K562 (cell line): ENCODE measurements at regions not wholly inside any gene's neighbourhood (a gene's known extent, or its start where the extent isn't known, plus 50 kb on each side); places are given as distances from the start of the nearest gene placed in this dataset.
A peak's percentile ranks its signal among the peaks of the same experiment; 100 is the strongest.
"Not testable (repeated sequence)": the region's sequence is repeated elsewhere in the genome, so short reads cannot be mapped to it uniquely, and the experiment has no call there.

Experiments used
- ATAC-seq: fragments of 200-7000 bp; cut with Tn5 transposase; 3 replicates; pipeline ENCODE4 v1.9.1; 2020; ENCODE audit warnings: moderate library complexity
- BruUV-seq: library from RNA; stranded (reverse); fragments of 400-500 nt; replicated peaks from 2 replicates; lab custom pipeline; 2021; lab: Mats Ljungman, UMichigan
- CTCF ChIA-PET: fragments of 300-600 bp; formaldehyde crosslinking; extraction: SDS; loops from one replicate; lab custom pipeline; 2021; ENCODE audit warnings: low intra/inter-chr PET ratio; lab: Yijun Ruan, JAX
- POLR2A ChIA-PET: fragments of 300-600, 350-650 bp; sonication (Branson Sonifier 250); formaldehyde crosslinking; extraction: SDS; loops from one replicate; lab custom pipeline; 2021; ENCODE audit warnings: antibody characterized with exemption, inconsistent platforms; lab: Yijun Ruan, JAX
- DNase-seq, 4 experiments: peaks; one replicate each; pipeline versions ENCODE4 v3.0.0 to v3.0.0-alpha.2; 2011 to 2018; ENCODE audit warnings: low spot score in 3 of 4, mixed read lengths in 3 of 4; ENCODE audit errors: extremely low read depth in 1 of 4
- FAIRE-seq: peaks from 2 replicates; lab custom pipeline; 2011; peaks lifted over from hg19 to GRCh38; lab: Jason Lieb, UNC
- H2AFZ ChIP-seq: 2 replicates; pipeline ENCODE4 v1.6.0; 2011; ENCODE audit warnings: low read depth, low read length, control low read depth, inconsistent platforms
- H3K27ac ChIP-seq: fragments of 200-600 bp; 3 replicates; pipeline ENCODE4 v1.8.0; 2011; ENCODE audit warnings: low read depth, mild to moderate bottlenecking, control low read depth, inconsistent platforms, low read length, moderate library complexity, mixed read lengths; ENCODE audit errors: extremely low read depth
- H3K27me3 ChIP-seq, 2 experiments: fragments of 300-600 bp in 1 of 2; 2 replicates in 1 of 2; 3 replicates in 1 of 2; pipeline versions ENCODE4 v1.6.0 to v1.8.0; 2011; ENCODE audit warnings: inconsistent platforms in 2 of 2, low read length in 2 of 2, mild to moderate bottlenecking in 1 of 2, mixed read lengths in 1 of 2, moderate library complexity in 1 of 2; ENCODE audit not compliant: control insufficient read depth in 2 of 2, insufficient read depth in 2 of 2
- H3K36me3 ChIP-seq: fragments of 300-600 bp; 3 replicates; pipeline ENCODE4 v1.8.0; 2011; ENCODE audit warnings: mild to moderate bottlenecking, low read length, inconsistent platforms; ENCODE audit not compliant: control insufficient read depth, insufficient read depth
- H3K4me1 ChIP-seq, 2 experiments: fragments of 200-600 bp in 1 of 2; replicated peaks in 1 of 2; 2 replicates in 1 of 2; 3 replicates in 1 of 2; pipeline versions ENCODE4 v1.5.1 to v1.8.0; 2011; ENCODE audit warnings: inconsistent platforms in 2 of 2, low read length in 2 of 2, mild to moderate bottlenecking in 1 of 2, mixed read lengths in 1 of 2, moderate library complexity in 1 of 2; ENCODE audit not compliant: control insufficient read depth in 2 of 2, insufficient read depth in 2 of 2
- H3K4me2 ChIP-seq: 2 replicates; pipeline ENCODE4 v1.6.1; 2011; ENCODE audit warnings: low read length, control low read depth, inconsistent platforms, mixed read lengths; ENCODE audit not compliant: insufficient read depth
- H3K4me3 ChIP-seq: fragments of 200-600 bp; sonication (generic), shearing (Covaris generic); 2 replicates; pipeline ENCODE4 v1.5.1; 2016; ENCODE audit warnings: control low read depth, inconsistent platforms
- H3K79me2 ChIP-seq: fragments of 200-600 bp; 3 replicates; pipeline ENCODE4 v1.8.0; 2011; ENCODE audit warnings: low read length, inconsistent platforms; ENCODE audit not compliant: control insufficient read depth, insufficient read depth
- H3K9ac ChIP-seq, 2 experiments: 2 replicates each; pipeline versions ENCODE4 v1.6.0 to v1.6.1; 2011; ENCODE audit warnings: low read depth in 2 of 2, low read length in 2 of 2, control low read depth in 1 of 2, inconsistent platforms in 1 of 2, mild to moderate bottlenecking in 1 of 2, mixed read lengths in 1 of 2; ENCODE audit not compliant: insufficient read depth in 1 of 2
- H3K9me1 ChIP-seq: one replicate; pipeline ENCODE4 v1.6.0; 2011; ENCODE audit warnings: inconsistent platforms, mild to moderate bottlenecking, low read length, moderate library complexity; ENCODE audit not compliant: control insufficient read depth, insufficient read depth
- H3K9me3 ChIP-seq: replicated peaks from 2 replicates; pipeline ENCODE4 v1.5.1; 2011; ENCODE audit warnings: low read depth, low read length, inconsistent platforms; ENCODE audit not compliant: control insufficient read depth, insufficient read depth
- H4K20me1 ChIP-seq: replicated peaks from 2 replicates; pipeline ENCODE4 v1.6.1; 2011; ENCODE audit warnings: low read length, inconsistent platforms, mixed read lengths; ENCODE audit not compliant: control insufficient read depth, insufficient read depth
- PRDM10 ChIP-seq: fragments of 450-650 bp; IDR thresholded peaks from 2 replicates; pipeline ENCODE4 v1.6.1; 2018; ENCODE audit not compliant: partially characterized antibody
- ZNF121 ChIP-seq: sonication (generic); formaldehyde crosslinking; conservative IDR thresholded peaks from 2 replicates; pipeline ENCODE4 v1.8.0; 2022; ENCODE audit warnings: missing genetic modification reagents
- WGBS: fragments of 100-300 bp; shearing (Covaris generic); methylation state at CpG from one replicate; pipeline ENCODE4 v1.1.6; 2016; ENCODE audit warnings: low coverage, mixed read lengths; ENCODE audit not compliant: insufficient coverage; ENCODE audit errors: missing lambda C conversion rate; 5-methylcytosine and 5-hydroxymethylcytosine counted together
- in situ Hi-C: fragments of 300-500 bp; cut with MboI; formaldehyde crosslinking; loops from 4 replicates; pipeline ENCODE4 v1.15.0; 2018; ENCODE audit warnings: inconsistent platforms, mixed read lengths
- intact Hi-C: fragments of 100-400 bp; cut with micrococcal nuclease; formaldehyde crosslinking; loops from 2 replicates; pipeline ENCODE4 v1.14.2; 2022

- BruUV-seq, H3K9me3 ChIP-seq, H3K4me3 ChIP-seq, H3K27ac ChIP-seq, H3K36me3 ChIP-seq, H3K27me3 ChIP-seq, H2AFZ ChIP-seq, POLR2A ChIA-PET, ATAC-seq, H3K4me2 ChIP-seq, H3K9ac ChIP-seq, FAIRE-seq, CTCF ChIA-PET, in situ Hi-C loops, H3K9me1 ChIP-seq, intact Hi-C loops: not testable (repeated sequence)
- H4K20me1 ChIP-seq = peaks cover 26% of the 10 kb centered on the region; the same call in 1 of the 2 replicates
- peaks cover 79% of the 10 kb centered on the region for H3K79me2 ChIP-seq
- DNase-seq = peak in 1 of 4 experiments; percentile 21
- WGBS = 59% methylated on average over 6 of the region's 6 CpGs
- TF ChIP-seq ZNF121 (CRISPR knock-in tag) = peak; percentile 85
- peak; percentile 52 for TF ChIP-seq PRDM10
- peaks cover 6 to 24% of the 10 kb centered on the region in 2 experiments; a peak in 4 of 5 replicates for H3K4me1 ChIP-seq
Observed at GRCh38 chr22:25398591-25399062, 165.8 kb upstream of the GRK3 start.
